GM19240 (cell line): ENCODE measurements at regions not wholly inside any gene's neighbourhood (a gene's known extent, or its start where the extent isn't known, plus 50 kb on each side); places are given as distances from the start of the nearest gene placed in this dataset.

Experiments
- DNase-seq: peaks from one replicate; pipeline ENCODE4 v3.0.0; 2011; ENCODE audit warnings: low spot score; ENCODE audit not compliant: insufficient read length

DNA sequence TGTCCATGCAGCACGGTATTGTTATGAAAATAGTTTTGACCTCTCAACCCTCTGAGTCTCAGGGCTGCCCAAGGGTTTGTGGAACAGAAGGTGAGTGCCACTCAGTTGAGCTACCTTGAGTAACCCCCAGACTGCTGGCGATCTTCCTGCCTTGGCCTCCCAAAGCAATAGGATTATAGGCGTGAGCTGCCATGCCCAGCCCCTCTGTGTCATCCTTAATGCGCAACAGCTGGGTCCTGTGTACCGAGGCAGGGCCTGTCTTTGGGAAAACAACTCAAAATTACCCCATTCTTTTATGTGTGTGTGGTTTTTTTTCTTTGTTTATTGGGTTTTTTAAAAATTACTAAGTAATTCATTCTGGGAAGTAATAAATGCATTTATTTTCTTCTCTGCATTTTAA is 78.3 kb upstream of the TPM1 start:
- no peak for DNase-seq

DNA sequence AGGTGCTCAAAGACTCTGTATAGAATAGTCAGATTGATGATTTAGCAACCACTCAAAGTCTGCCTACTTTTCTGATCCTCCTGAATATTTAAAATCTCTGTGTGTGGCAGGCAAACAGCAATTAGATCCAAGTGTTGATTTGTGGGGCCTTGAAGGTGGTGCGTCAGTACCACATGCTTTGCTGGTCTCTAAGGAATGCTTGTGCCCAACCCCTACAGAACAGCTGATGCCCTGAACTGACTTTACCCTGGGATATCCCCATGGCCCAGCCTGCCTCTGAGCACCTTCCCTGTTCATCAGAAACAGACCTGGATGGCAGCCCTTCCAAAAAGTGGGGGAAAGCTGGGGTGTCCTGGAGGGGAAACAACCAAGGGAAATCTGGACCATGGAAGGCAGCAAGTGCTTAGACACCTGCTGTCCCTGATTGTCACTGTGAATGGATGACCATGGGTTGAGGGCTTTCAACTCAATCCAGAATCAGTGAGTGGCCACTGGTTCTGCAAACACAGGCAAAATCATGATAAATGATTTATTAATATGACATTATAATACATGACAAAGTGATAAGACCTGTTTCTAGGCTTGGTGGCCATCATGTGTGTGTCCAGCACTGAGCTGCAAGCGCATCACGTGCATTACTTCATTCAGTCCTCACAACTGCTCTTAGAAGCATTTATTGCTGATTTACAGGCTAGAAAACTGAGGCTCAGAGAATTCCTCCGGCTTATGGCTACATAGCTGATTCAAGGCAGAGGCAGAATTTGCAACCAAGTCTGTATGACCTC is 76.1 kb upstream of the TPM1 start:
- DNase-seq = no peak

DNA sequence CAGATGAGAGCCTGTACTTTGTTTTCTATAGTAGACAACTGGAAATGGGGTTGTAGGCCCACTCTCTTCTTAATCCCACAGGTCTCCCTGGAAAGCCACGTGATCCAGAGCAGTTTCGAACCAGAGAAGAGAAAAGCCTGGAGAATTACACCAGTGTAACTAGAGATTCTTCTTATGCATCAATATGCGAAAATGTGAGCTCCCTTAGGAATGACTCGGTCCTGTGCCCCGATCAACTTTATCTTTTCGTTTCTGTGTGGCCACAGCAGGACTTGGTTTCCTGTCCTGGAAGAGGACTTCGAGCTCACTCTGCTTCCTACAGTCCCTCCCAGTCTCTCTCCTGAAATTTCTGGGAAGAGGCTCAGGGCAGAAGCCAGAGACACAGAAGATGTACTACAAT is 73.8 kb upstream of the TPM1 start:
- no peak for DNase-seq

DNA sequence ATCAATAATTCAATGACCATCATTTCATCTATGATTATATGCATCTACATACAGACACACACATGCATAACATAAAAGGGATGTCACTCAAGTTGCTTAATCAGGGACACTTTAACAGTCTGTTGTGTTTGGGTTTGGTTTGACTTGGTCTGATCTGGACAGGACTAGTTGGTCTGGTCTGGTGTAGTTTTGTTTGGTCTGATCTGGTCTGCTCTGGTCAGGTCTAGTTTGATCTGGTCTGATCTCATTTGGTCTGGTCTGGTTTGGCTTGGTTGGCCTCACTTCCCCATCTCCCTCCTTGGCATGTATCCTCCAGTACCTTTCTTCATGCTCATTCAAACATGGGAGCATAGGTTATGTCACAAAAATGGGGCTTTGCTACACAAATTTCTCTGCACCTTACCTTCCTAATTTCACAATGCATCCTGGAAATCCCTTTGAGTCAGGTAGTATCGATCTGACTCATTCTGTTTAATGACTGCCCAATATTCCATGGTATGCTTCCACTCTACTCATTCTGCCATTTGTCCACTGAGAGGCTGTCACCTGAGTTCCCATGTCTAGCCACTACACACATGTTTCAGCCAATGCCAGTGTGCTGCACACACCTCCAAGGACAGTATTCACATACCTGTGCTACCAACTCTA is 73.0 kb upstream of the TPM1 start:
- DNase-seq = no peak

DNA sequence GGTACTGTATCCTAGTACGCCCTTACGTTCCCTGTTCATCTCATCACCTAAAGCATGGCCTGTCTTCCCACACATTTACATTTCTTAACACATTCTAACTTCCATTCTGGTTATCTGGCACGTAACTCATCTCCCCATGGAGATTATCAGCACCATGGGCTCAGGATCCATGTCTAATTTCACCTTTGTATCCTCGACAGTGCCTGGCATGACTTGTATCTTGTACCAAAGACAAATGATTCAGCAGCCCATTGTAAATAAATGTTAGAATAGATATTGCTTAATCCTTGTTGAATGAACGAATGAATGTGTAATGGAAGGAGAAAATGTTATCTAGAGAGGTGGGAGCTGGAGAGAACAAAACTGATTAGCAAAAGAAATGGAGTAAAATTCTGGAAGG is 69.7 kb upstream of the TPM1 start:
- DNase-seq = no peak

DNA sequence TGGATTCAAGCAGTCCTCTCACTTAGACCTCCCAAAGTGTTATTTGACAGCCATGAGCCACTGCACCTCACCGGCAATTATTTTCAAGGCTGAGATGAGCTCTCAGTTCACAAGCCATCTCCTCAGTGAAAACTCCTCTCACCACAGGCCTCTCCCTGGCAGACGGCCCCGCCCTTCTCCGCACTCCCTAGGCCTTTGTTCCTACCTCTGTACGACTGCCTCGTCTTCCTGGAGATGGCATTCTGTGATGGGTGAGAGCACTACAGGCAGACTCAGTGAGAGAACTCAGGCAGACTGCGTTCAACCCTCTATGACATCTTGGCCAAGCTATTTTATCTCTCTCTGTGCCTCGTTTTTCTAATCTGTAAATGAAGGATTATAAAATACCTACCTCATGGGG is 67.0 kb upstream of the TPM1 start:
- DNase-seq = no peak

DNA sequence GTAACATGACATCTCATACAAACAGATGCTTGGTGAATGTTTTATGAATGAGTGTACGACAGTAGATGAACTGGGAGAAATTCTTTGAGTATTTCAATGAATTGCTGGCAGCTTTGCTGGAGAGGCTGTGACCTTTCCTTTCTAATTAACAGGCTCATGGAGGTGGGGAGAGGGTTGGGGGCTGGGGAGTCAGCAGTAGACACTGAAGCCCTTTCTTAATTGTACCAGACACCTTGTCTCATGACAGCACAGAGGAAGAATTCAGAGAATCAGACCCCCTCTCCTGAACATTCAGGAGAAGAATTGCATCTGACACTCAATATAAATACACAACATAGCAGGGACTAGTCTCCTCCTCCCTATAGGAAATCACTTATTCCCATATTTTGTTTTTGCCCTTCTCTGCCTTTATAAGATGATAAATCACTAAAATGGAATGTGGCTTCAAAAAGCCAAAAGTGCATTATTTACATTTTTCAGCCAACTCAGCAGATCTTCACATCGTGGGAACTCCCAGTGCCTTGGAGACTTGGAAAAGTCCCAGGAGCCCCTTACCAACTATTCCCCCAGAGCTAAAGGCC is 66.2 kb upstream of the TPM1 start:
- DNase-seq = no peak

DNA sequence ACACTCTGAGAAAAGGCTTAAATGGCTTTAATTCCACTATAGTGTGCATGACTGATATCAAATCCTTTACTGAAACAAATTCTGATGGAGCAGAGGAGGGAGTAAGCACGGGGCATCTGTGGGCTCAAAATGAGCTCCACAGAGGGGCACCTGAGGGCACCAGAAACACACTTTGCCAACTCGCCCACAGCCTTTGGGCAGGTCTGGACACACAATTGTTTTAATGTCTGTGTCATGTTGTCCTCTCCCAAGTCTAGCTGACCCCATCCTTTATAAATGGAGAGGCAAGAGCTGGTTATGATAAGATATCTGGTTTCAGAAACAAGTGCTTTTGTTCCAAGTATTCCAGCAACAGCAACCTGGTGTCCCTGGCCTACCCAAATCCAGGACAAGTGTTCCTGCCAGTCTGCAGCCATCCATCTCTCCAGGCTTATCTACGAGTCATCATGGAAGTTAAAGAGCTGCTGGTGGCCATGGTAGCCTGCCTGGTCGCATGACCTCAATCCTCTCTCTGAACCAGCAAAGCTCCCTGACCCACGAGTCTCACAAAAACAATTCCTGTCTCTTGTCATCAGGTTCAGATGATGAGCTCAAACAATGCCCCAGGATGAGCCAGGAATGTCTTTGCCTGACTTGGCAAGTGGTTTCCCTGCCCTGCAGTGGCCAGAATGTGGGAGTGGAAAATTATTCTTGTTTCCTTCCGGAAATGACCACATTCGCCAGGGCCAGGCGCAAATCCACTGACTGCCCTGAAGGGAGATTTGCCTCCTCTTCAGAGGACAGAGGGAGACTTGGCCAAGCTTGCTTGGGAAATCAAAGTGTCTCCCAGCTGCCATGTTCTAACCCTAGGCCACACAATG is 64.4 kb upstream of the TPM1 start:
- no peak for DNase-seq

DNA sequence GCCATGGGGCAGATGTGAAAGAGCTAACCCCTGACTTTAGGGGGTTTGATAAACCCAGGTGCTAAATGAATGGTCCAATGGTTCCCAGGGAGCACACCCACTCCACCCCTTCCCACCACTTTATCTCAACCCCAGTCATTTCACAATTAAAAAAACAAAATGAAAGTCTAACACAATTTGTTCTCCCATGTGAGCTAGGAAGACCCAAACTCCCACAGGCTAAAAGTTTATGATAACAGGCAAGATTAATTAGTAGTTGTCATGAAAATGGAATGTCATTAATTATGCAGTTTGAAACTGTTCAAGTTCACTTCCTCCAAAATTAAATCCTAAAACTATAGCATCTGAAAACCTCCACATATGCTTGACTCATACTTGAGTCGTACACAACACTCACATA is 63.3 kb upstream of the TPM1 start:
- no peak for DNase-seq

DNA sequence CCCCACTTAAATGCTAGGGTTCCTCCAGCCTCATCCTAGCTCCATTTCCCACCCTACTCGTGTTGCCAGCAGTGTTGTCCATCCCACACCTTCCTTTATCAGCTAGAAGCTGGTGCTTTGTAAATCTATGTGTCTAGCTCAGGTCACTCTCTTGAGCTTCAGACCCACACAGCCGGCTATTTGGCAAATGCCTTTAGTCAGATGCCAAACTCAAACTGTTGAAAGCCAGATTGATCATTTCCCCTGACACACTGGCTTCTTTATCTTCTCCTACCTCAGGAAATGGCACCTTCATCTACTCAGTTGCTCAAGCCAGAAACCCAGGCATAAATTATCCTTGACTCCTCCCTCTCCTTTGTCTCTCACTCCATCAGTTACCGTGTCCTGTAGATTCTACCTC is 61.5 kb upstream of the TPM1 start:
- no peak for DNase-seq

DNA sequence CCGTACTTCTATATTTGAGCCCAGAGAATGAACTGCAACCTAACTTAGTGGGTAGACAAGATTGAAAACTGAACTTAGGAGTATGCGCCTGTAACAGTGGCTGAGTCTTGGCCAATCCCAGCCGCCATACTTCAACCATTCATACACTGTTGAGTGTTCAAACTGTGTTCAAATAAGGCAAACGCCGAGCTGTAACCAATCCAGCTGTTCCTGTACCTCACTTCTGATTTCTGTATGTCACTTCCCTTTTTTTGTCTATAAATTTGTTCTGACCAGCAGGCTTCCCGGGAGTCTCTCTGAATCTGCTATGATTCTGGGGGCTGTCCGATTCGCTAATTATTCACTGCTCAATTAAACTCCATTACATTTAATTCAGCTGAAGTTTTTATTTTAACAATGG is 58.6 kb upstream of the TPM1 start:
- DNase-seq = no peak

DNA sequence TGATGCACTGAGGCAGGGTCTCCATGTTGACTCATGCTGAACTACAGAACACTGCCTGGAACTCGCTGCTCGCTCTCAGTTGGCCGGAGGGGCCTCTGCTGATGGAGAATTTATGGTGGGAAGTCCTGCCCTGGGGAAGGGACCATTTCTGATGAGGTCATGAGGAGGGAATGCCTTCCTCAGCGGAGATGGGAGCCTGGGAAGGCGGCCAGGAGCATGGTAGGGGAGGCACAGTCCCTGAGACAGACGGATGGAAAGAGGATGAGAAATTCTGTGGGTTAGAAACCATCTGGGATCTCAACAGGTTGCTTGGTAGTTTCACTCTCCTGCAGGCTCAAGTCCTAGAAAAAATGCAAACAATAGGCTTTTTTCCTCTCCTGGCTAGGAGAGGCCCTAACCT is 56.8 kb upstream of the TPM1 start:
- no peak for DNase-seq

DNA sequence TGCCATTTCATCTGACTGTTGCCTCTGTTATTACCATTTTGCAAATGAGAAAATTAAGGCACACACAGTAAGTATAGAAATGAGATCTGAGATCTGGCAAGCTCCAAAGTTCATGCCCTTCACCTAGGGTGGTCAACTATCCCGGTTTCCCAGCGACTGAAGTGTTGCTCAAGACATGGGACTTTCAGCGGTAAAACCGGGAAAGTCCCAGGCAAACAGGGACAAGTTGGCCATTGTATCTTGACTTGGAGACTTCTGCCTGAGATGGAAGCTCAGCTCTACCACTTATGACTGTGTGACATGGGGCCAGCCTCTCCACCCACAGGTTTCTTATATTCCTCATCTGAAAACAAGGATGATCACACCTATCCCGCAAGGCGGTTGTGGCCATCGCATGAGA is 55.6 kb upstream of the TPM1 start:
- no peak for DNase-seq

DNA sequence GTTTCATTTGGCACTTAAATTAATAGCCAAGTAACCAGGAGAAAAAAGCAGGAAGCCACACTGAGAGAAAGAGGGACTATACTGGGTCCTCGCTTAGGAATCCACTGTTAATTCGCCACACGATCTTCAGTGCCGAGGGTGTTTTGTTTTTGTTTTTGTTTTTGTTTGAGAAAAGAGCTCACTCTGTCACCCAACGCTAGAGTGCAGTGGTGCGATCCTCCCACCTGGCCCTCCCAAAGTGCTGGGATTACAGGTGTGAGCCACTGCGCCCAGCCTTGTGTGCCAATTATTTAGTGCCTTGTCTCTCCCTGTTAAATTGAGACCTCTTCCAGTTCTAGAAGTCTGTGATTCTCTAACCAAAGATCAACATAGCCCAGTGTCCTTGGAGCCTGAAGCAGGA is 53.8 kb upstream of the TPM1 start:
- DNase-seq = no peak

DNA sequence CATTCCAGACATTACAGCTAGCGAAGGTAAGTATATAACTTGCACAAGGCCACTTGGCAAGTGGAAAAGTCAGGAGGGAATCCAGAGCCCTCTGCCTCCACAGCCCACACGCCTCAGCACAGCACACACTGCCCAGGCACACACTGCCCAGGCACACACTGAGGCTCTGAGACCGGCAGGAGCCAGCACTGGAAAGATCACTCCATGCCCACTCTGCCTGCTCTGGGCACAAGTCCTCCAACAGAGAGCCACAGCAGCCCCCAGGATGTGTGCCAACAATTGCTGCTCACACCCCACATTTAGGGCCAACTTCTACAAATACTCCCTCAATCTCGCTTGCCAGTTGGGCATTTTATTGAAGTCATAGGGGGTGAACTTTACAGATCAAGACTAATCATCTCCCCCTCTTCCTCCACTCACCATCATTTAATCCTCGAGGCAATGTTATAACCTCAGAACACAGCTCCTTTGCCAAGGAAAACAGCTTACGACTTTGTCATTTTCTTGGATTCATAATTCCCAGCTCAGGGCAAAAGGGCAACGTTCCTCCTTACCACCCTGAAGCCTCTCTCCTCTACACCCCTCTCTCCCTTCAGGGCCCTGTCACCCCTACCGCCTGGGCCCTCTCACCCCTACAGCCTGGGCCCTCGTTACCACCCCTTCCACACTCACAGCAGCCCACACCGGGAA is 53.0 kb upstream of the TPM1 start:
- no peak for DNase-seq

DNA sequence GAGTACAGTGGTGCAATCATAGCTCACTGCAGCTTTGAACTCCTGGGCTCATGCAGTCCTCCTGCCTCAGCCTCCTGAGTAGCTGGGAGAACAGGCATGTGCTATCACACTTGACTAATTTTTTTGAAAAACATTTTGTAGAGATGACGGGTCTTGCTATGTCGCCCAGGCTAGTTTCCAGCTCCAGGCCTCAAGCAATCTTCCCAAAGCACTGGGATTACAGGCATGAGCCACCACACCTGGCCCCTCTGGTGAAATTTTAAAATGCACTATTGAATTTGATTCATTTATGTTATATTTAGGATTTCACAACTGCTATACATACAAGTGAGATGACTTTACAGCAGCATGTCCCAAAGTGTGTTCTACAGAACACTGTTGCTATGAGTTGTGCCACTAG is 50.8 kb upstream of the TPM1 start:
- DNase-seq = no peak

DNA sequence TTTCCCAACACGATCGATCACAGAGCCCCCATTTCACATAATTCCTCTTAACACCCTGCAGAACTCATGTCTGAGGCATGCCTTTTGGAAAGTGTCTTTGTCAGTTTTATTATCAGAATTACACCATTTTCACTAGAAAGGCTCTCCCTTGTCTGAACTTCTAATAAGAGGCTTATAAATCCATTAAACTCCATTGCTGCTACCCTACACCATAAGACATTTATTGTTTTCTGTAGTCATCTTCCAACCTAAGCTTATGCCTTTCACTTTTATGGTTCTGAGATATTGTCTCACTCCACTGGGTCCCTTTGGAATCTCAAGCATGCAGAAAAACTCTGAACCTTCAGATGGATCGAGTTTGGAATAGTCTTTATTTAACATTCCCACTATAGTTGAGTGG is 50.2 kb upstream of the TPM1 start:
- no peak for DNase-seq
